ENCODE measurements at regions not wholly inside any gene's neighbourhood (a gene's known extent, or its start where the extent isn't known, plus 50 kb on each side); places are given as distances from the start of the nearest gene placed in this dataset.

- H3K4me3 ChIP-seq (ENCODE audit: low read depth, low read length) = no peak overlapping the region
- in situ Hi-C loops (cut with HindIII; ENCODE audit: low sequenced_read_pairs) = no loop called here
- TF ChIP-seq CTCF (IDR thresholded peaks at IDR 0.05; ENCODE audit: low read depth, low read length, missing control alignments) = no peak
- no peak for DNase-seq (ENCODE audit: low read depth)
Observed at GRCh38 chr4:117491516-117491915, 406.1 kb upstream of the TRAM1L1 start.

GRCh38 chr4:117495802-117496201 is 410.4 kb upstream of the TRAM1L1 start:
- DNase-seq (ENCODE audit: low read depth) = no peak
- H3K4me3 ChIP-seq (ENCODE audit: low read depth, low read length) = no peak overlapping the region
- TF ChIP-seq CTCF (IDR thresholded peaks at IDR 0.05; ENCODE audit: low read depth, low read length, missing control alignments) = no peak
- in situ Hi-C loops (cut with HindIII; ENCODE audit: low sequenced_read_pairs) = no loop called here

- in situ Hi-C loops (cut with HindIII; ENCODE audit: low sequenced_read_pairs) = no loop called here
- DNase-seq (ENCODE audit: low read depth) = no peak
- no peak for TF ChIP-seq CTCF (IDR thresholded peaks at IDR 0.05; ENCODE audit: low read depth, low read length, missing control alignments)
- H3K4me3 ChIP-seq (ENCODE audit: low read depth, low read length) = no peak overlapping the region
Observed at GRCh38 chr4:117512414-117512813, 427.0 kb upstream of the TRAM1L1 start.

GRCh38 chr4:117514391-117515175 is 429.2 kb upstream of the TRAM1L1 start:
- in situ Hi-C loops (cut with HindIII; ENCODE audit: low sequenced_read_pairs) = no loop called here
- TF ChIP-seq CTCF (IDR thresholded peaks at IDR 0.05; ENCODE audit: low read depth, low read length, missing control alignments) = no peak
- no peak for DNase-seq (ENCODE audit: low read depth)
- no peak overlapping the region for H3K4me3 ChIP-seq (ENCODE audit: low read depth, low read length)

- no peak for TF ChIP-seq CTCF (IDR thresholded peaks at IDR 0.05; ENCODE audit: low read depth, low read length, missing control alignments)
- no peak overlapping the region for H3K4me3 ChIP-seq (ENCODE audit: low read depth, low read length)
- in situ Hi-C loops (cut with HindIII; ENCODE audit: low sequenced_read_pairs) = no loop called here
- no peak for DNase-seq (ENCODE audit: low read depth)
Observed at GRCh38 chr4:117515921-117516320, 430.5 kb upstream of the TRAM1L1 start.

- in situ Hi-C loops (cut with HindIII; ENCODE audit: low sequenced_read_pairs) = no loop called here
- DNase-seq (ENCODE audit: low read depth) = no peak
- no peak for TF ChIP-seq CTCF (IDR thresholded peaks at IDR 0.05; ENCODE audit: low read depth, low read length, missing control alignments)
- H3K4me3 ChIP-seq (ENCODE audit: low read depth, low read length) = no peak overlapping the region
Observed at GRCh38 chr4:117527601-117528000, 442.2 kb upstream of the TRAM1L1 start.

All from astrocyte of the cerebellum (primary cell).